ENCODE measurements at regions not wholly inside any gene's neighbourhood (a gene's known extent, or its start where the extent isn't known, plus 50 kb on each side); places are given as distances from the start of the nearest gene placed in this dataset.

DNA sequence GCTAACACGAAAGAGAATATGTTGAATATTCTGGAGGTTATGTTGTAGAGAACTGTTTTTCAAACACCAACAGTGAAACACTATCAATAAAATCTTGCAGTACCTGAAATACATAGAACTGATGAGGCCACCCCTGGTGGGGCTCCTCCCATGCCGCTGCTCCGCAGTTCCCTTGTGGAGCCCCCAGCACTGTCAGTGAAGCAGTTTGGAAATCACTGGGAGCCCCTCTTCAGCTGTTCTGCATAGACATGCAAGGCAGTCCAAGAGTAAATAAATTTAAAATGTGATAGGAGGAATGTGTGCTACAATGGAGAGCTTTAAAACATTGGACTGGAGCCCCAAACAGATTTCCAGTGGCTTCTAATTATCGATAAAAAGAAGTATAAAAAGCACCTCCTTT is 189.4 kb downstream of the FNDC1 start:
- H3K9me3 ChIP-seq (ENCODE audit: low read length): no peaks in the 10 kb centered on the region
- H3F3A ChIP-seq (ENCODE audit: insufficient read depth, low read length): no peaks in the 10 kb centered on the region
- H3K27me3 ChIP-seq (ENCODE audit: insufficient read depth, low read length): no peaks in the 10 kb centered on the region
- no peak overlapping the region for H2AFZ ChIP-seq (ENCODE audit: low read length)
- H3K4me2 ChIP-seq (ENCODE audit: low read length): no peak overlapping the region
- no peaks in the 10 kb centered on the region for H3K9me2 ChIP-seq (ENCODE audit: low read depth, low read length)
- H3K79me2 ChIP-seq (ENCODE audit: insufficient read depth, low read length): no peaks in the 10 kb centered on the region
- no peaks in the 10 kb centered on the region for H3K4me1 ChIP-seq (ENCODE audit: insufficient read depth, low read length, severe bottlenecking)
- H3K9ac ChIP-seq (ENCODE audit: low read length): no peak overlapping the region
- no peaks in the 10 kb centered on the region for H3K36me3 ChIP-seq (ENCODE audit: insufficient read depth, low read length)
- no peak for TF ChIP-seq EZH2 (IDR thresholded peaks at IDR 0.05; ENCODE audit: borderline replicate concordance, low read length)
- TF ChIP-seq, protein P1, sequence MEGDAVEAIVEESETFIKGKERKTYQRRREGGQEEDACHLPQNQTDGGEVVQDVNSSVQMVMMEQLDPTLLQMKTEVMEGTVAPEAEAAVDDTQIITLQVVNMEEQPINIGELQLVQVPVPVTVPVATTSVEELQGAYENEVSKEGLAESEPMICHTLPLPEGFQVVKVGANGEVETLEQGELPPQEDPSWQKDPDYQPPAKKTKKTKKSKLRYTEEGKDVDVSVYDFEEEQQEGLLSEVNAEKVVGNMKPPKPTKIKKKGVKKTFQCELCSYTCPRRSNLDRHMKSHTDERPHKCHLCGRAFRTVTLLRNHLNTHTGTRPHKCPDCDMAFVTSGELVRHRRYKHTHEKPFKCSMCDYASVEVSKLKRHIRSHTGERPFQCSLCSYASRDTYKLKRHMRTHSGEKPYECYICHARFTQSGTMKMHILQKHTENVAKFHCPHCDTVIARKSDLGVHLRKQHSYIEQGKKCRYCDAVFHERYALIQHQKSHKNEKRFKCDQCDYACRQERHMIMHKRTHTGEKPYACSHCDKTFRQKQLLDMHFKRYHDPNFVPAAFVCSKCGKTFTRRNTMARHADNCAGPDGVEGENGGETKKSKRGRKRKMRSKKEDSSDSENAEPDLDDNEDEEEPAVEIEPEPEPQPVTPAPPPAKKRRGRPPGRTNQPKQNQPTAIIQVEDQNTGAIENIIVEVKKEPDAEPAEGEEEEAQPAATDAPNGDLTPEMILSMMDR (IDR thresholded peaks at IDR 0.05; ENCODE audit: low read length): no peak
- no peak overlapping the region for H3K4me3 ChIP-seq (ENCODE audit: low read depth, low read length, poor library complexity, severe bottlenecking)
- no peak overlapping the region for H3K27ac ChIP-seq (ENCODE audit: low read depth, low read length, poor library complexity, severe bottlenecking)
- no peaks in the 10 kb centered on the region for H4K20me1 ChIP-seq (ENCODE audit: insufficient read depth, low read length)

DNA sequence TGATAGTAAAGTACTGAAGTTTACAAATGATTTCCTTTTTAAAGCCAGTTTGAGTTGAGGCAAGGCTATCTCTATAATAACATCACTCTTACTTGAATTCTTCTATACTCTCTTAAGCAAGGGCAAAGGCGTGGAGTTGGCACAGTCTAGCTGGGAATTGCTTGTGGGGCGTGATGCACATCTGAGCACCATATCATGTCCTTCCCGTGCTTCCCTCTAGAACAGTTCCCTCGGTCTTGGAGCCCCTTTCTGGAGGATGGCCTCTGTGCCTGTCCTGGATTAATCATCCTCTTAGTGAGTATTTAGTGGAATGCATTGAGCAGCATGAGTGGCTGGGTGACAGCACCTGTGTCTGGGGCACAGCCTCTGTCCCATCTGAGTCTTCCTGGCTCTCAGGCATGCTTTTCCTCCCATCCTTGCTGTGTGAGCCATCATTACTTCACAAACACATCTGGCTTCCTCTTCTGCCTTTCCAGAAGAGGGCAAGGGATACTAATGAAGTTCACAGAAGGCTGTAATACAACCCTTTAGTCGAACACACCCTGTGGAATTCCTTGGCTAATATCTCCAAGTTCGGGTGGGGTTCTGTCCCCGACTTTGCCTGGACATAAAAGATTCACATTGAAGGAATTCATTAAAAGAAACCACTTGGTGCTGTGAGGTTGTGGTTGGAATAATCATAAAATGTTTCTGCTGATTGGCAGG is 188.2 kb downstream of the FNDC1 start:
- no peak overlapping the region for H3K9ac ChIP-seq (ENCODE audit: low read length)
- H3K4me1 ChIP-seq (ENCODE audit: insufficient read depth, low read length, severe bottlenecking): no peaks in the 10 kb centered on the region
- no peaks in the 10 kb centered on the region for H3K27me3 ChIP-seq (ENCODE audit: insufficient read depth, low read length)
- H3K4me2 ChIP-seq (ENCODE audit: low read length): no peak overlapping the region
- H3F3A ChIP-seq (ENCODE audit: insufficient read depth, low read length): no peaks in the 10 kb centered on the region
- H3K9me2 ChIP-seq (ENCODE audit: low read depth, low read length): no peaks in the 10 kb centered on the region
- no peak for TF ChIP-seq EZH2 (IDR thresholded peaks at IDR 0.05; ENCODE audit: borderline replicate concordance, low read length)
- TF ChIP-seq, protein P1 (IDR thresholded peaks at IDR 0.05; ENCODE audit: low read length): no peak
- no peaks in the 10 kb centered on the region for H4K20me1 ChIP-seq (ENCODE audit: insufficient read depth, low read length)
- no peaks in the 10 kb centered on the region for H3K36me3 ChIP-seq (ENCODE audit: insufficient read depth, low read length)
- no peak overlapping the region for H3K4me3 ChIP-seq (ENCODE audit: low read depth, low read length, poor library complexity, severe bottlenecking)
- H3K79me2 ChIP-seq (ENCODE audit: insufficient read depth, low read length): no peaks in the 10 kb centered on the region
- no peaks in the 10 kb centered on the region for H3K9me3 ChIP-seq (ENCODE audit: low read length)
- H2AFZ ChIP-seq (ENCODE audit: low read length): no peak overlapping the region
- H3K27ac ChIP-seq (ENCODE audit: low read depth, low read length, poor library complexity, severe bottlenecking): no peak overlapping the region

GRCh38 chr6:159353193-159353592 is 184.0 kb downstream of the FNDC1 start:
- no peaks in the 10 kb centered on the region for H3K27me3 ChIP-seq (ENCODE audit: insufficient read depth, low read length)
- H3K27ac ChIP-seq (ENCODE audit: low read depth, low read length, poor library complexity, severe bottlenecking): no peak overlapping the region
- H3K4me3 ChIP-seq (ENCODE audit: low read depth, low read length, poor library complexity, severe bottlenecking): no peak overlapping the region
- no peaks in the 10 kb centered on the region for H3F3A ChIP-seq (ENCODE audit: insufficient read depth, low read length)
- H2AFZ ChIP-seq (ENCODE audit: low read length): no peak overlapping the region
- H3K79me2 ChIP-seq (ENCODE audit: insufficient read depth, low read length): no peaks in the 10 kb centered on the region
- H3K4me2 ChIP-seq (ENCODE audit: low read length): no peak overlapping the region
- no peaks in the 10 kb centered on the region for H3K36me3 ChIP-seq (ENCODE audit: insufficient read depth, low read length)
- no peaks in the 10 kb centered on the region for H3K9me2 ChIP-seq (ENCODE audit: low read depth, low read length)
- no peaks in the 10 kb centered on the region for H3K4me1 ChIP-seq (ENCODE audit: insufficient read depth, low read length, severe bottlenecking)
- H3K9me3 ChIP-seq (ENCODE audit: low read length): no peaks in the 10 kb centered on the region
- no peaks in the 10 kb centered on the region for H4K20me1 ChIP-seq (ENCODE audit: insufficient read depth, low read length)
- H3K9ac ChIP-seq (ENCODE audit: low read length): no peak overlapping the region
- TF ChIP-seq EZH2 (IDR thresholded peaks at IDR 0.05; ENCODE audit: borderline replicate concordance, low read length): no peak
- TF ChIP-seq, protein P1 (IDR thresholded peaks at IDR 0.05; ENCODE audit: low read length): no peak
